Stimulated activated naive CD8-positive, alpha-beta T cell treated with anti-CD3 and anti-CD28 coated beads, Interleukin-15, amount 100 ng/mL, for 72 hours (primary cell): ENCODE measurements at regions not wholly inside any gene's neighbourhood (a gene's known extent, or its start where the extent isn't known, plus 50 kb on each side); places are given as distances from the start of the nearest gene placed in this dataset.
"Not testable (repeated sequence)": the region's sequence is repeated elsewhere in the genome, so short reads cannot be mapped to it uniquely, and the experiment has no call there.

Experiments used
- ATAC-seq: fragments of 150-1000 bp; cut with Tn5 transposase; 2 replicates; pipeline ENCODE4 v1.10.0; 2021; ENCODE audit warnings: mild to moderate bottlenecking, moderate library complexity
- DNase-seq, 2 donors: peaks; one replicate each; pipeline ENCODE4 v3.0.0; 2021 to 2022
- H3K27ac Mint-ChIP-seq, 2 donors: one replicate each; pipeline ENCODE4 v1.8.0; 2022; ENCODE audit warnings: mild to moderate bottlenecking in 2 of 2, mixed read lengths in 2 of 2, moderate library complexity in 2 of 2
- H3K27me3 Mint-ChIP-seq: one replicate; pipeline ENCODE4 v1.8.0; 2022; ENCODE audit warnings: mixed read lengths
- H3K4me1 Mint-ChIP-seq: one replicate; pipeline ENCODE4 v1.8.0; 2022; ENCODE audit warnings: mild to moderate bottlenecking, mixed read lengths
- H3K4me3 Mint-ChIP-seq, 2 donors: one replicate each; pipeline ENCODE4 v1.8.0; 2022; ENCODE audit warnings: mild to moderate bottlenecking in 2 of 2, mixed read lengths in 2 of 2, moderate library complexity in 1 of 2
- H3K9me3 Mint-ChIP-seq, 2 donors: one replicate each; pipeline ENCODE4 v1.8.0; 2022; ENCODE audit warnings: mixed read lengths in 2 of 2

- no peaks in the 10 kb centered on the region for H3K27me3 Mint-ChIP-seq
Measured at GRCh38 chr3:163753033-163753432, 1325.3 kb downstream of the SI start.

GRCh38 chr3:163745204-163745603 is 1333.1 kb downstream of the SI start:
- no peak overlapping the region for H3K27ac Mint-ChIP-seq
- no peaks in the 10 kb centered on the region for H3K27me3 Mint-ChIP-seq

More at GRCh38 chr3:163753033-163753432, 1325.3 kb downstream of the SI start:
- Mint-ChIP-seq H3K4me3 (no peak overlapping the region), H3K4me1 (no peaks in the 10 kb centered on the region), H3K9me3 (peaks cover 16 to 25% of the 10 kb centered on the region in 2 donors), H3K27ac (no peak overlapping the region)
- DNase-seq = no peak
- no peak for ATAC-seq

GRCh38 chr3:163735394-163735793 is 1342.9 kb downstream of the SI start:
- H3K9me3 Mint-ChIP-seq = peaks cover 9 to 10% of the 10 kb centered on the region in 2 donors
- H3K27me3 Mint-ChIP-seq = no peaks in the 10 kb centered on the region
- H3K4me3 Mint-ChIP-seq = no peak overlapping the region
- no peaks in the 10 kb centered on the region for H3K4me1 Mint-ChIP-seq
- no peak for DNase-seq
- ATAC-seq = no peak
- H3K27ac Mint-ChIP-seq = no peak overlapping the region

More at GRCh38 chr3:163745204-163745603, 1333.1 kb downstream of the SI start:
- no peak for ATAC-seq
- peaks cover 9 to 29% of the 10 kb centered on the region in 2 donors for H3K9me3 Mint-ChIP-seq
- H3K4me3 Mint-ChIP-seq = no peak overlapping the region
- DNase-seq = no peak
- no peaks in the 10 kb centered on the region for H3K4me1 Mint-ChIP-seq

- DNase-seq = no peak
- no peak for ATAC-seq
- no peak overlapping the region for H3K27ac Mint-ChIP-seq
- no peak overlapping the region for H3K4me3 Mint-ChIP-seq
- H3K27me3 Mint-ChIP-seq = no peaks in the 10 kb centered on the region
- no peaks in the 10 kb centered on the region for H3K4me1 Mint-ChIP-seq
- peaks cover 0 to 3% of the 10 kb centered on the region in 2 donors for H3K9me3 Mint-ChIP-seq
Measured at GRCh38 chr3:163730684-163731083, 1347.6 kb downstream of the SI start.

- no peak overlapping the region for H3K4me3 Mint-ChIP-seq
- no peaks in the 10 kb centered on the region for H3K4me1 Mint-ChIP-seq
- no peak overlapping the region for H3K27ac Mint-ChIP-seq
- ATAC-seq (no peak), DNase-seq (no peak)
- H3K27me3 Mint-ChIP-seq = no peaks in the 10 kb centered on the region
- peaks cover 0 to 5% of the 10 kb centered on the region in 2 donors for H3K9me3 Mint-ChIP-seq
Measured at GRCh38 chr3:163726125-163726524, 1352.2 kb downstream of the SI start.

GRCh38 chr3:163722405-163722804 is 1355.9 kb downstream of the SI start:
- Mint-ChIP-seq H3K4me3 (no peak overlapping the region), H3K4me1 (no peaks in the 10 kb centered on the region), H3K27ac (no peak overlapping the region), H3K9me3 (peaks cover 8 to 9% of the 10 kb centered on the region in 2 donors), H3K27me3 (no peaks in the 10 kb centered on the region)
- ATAC-seq (no peak), DNase-seq (no peak)

- no peak for DNase-seq
- Mint-ChIP-seq H3K4me1 (no peaks in the 10 kb centered on the region), H3K4me3 (no peak overlapping the region), H3K27me3 (no peaks in the 10 kb centered on the region), H3K27ac (no peak overlapping the region), H3K9me3 (peaks cover 8 to 13% of the 10 kb centered on the region in 2 donors)
- no peak for ATAC-seq
Measured at GRCh38 chr3:163721596-163721995, 1356.7 kb downstream of the SI start.

- Mint-ChIP-seq H3K27ac (no peak overlapping the region), H3K4me3 (no peak overlapping the region), H3K9me3 (peaks cover 8 to 13% of the 10 kb centered on the region in 2 donors), H3K4me1 (no peaks in the 10 kb centered on the region), H3K27me3 (no peaks in the 10 kb centered on the region)
- DNase-seq (no peak), ATAC-seq (no peak)
Measured at GRCh38 chr3:163717377-163717776, 1360.9 kb downstream of the SI start.

GRCh38 chr3:163708428-163708827 is 1369.9 kb downstream of the SI start:
- Mint-ChIP-seq H3K27me3 (no peaks in the 10 kb centered on the region), H3K27ac (no peak overlapping the region), H3K4me1 (no peaks in the 10 kb centered on the region), H3K9me3 (peaks cover 8 to 13% of the 10 kb centered on the region in 2 donors), H3K4me3 (no peak overlapping the region)
- DNase-seq (no peak), ATAC-seq (no peak)

- DNase-seq (no peak), ATAC-seq (no peak)
- Mint-ChIP-seq H3K4me1 (no peaks in the 10 kb centered on the region), H3K27ac (no peak overlapping the region), H3K9me3 (peaks cover 8 to 13% of the 10 kb centered on the region in 2 donors), H3K4me3 (no peak overlapping the region), H3K27me3 (no peaks in the 10 kb centered on the region)
Measured at GRCh38 chr3:163707659-163708058, 1370.6 kb downstream of the SI start.

- peaks cover 13 to 20% of the 10 kb centered on the region in 2 donors for H3K9me3 Mint-ChIP-seq
- not testable (repeated sequence) for H3K4me3 Mint-ChIP-seq, H3K27ac Mint-ChIP-seq, DNase-seq, H3K4me1 Mint-ChIP-seq, ATAC-seq, H3K27me3 Mint-ChIP-seq
Measured at GRCh38 chr3:163698221-163698620, 1380.1 kb downstream of the SI start.

- no peak overlapping the region for H3K27ac Mint-ChIP-seq
- no peaks in the 10 kb centered on the region for H3K4me1 Mint-ChIP-seq
- DNase-seq (no peak), ATAC-seq (no peak)
- peaks cover 0 to 32% of the 10 kb centered on the region in 2 donors for H3K9me3 Mint-ChIP-seq
- no peaks in the 10 kb centered on the region for H3K27me3 Mint-ChIP-seq
- no peak overlapping the region for H3K4me3 Mint-ChIP-seq
Measured at GRCh38 chr3:163692494-163692893, 1385.8 kb downstream of the SI start.

- H3K9me3 Mint-ChIP-seq = peaks cover 0 to 14% of the 10 kb centered on the region in 2 donors
- DNase-seq = no peak
- ATAC-seq = no peak
- H3K27ac Mint-ChIP-seq = no peak overlapping the region
- no peak overlapping the region for H3K4me3 Mint-ChIP-seq
- H3K4me1 Mint-ChIP-seq = no peaks in the 10 kb centered on the region
- no peaks in the 10 kb centered on the region for H3K27me3 Mint-ChIP-seq
Measured at GRCh38 chr3:163684651-163685050, 1393.6 kb downstream of the SI start.

- Mint-ChIP-seq H3K27me3 (no peaks in the 10 kb centered on the region), H3K27ac (peak overlapping the region in 1 of 2 donors; percentile 46), H3K9me3 (peaks cover 17 to 19% of the 10 kb centered on the region in 2 donors)
Measured at GRCh38 chr3:163672954-163673353, 1405.3 kb downstream of the SI start.

GRCh38 chr3:163671201-163671600 is 1407.1 kb downstream of the SI start:
- Mint-ChIP-seq H3K4me3 (no peak overlapping the region), H3K4me1 (no peaks in the 10 kb centered on the region), H3K27ac (peak overlapping the region in 1 of 2 donors; percentile 46), H3K27me3 (no peaks in the 10 kb centered on the region), H3K9me3 (peaks cover 20% of the 10 kb centered on the region in 2 donors)
- no peak for DNase-seq
- ATAC-seq = no peak

More at GRCh38 chr3:163672954-163673353, 1405.3 kb downstream of the SI start:
- ATAC-seq = no peak
- DNase-seq = no peak
- no peak overlapping the region for H3K4me3 Mint-ChIP-seq
- H3K4me1 Mint-ChIP-seq = no peaks in the 10 kb centered on the region

GRCh38 chr3:163664466-163664865 is 1413.8 kb downstream of the SI start:
- H3K27ac Mint-ChIP-seq = no peak overlapping the region
- H3K4me3 Mint-ChIP-seq = no peak overlapping the region
- no peak for DNase-seq
- H3K27me3 Mint-ChIP-seq = no peaks in the 10 kb centered on the region
- ATAC-seq = no peak
- peaks cover 13 to 21% of the 10 kb centered on the region in 2 donors for H3K9me3 Mint-ChIP-seq
- no peaks in the 10 kb centered on the region for H3K4me1 Mint-ChIP-seq

GRCh38 chr3:163657088-163657487 is 1421.2 kb downstream of the SI start:
- no peaks in the 10 kb centered on the region for H3K4me1 Mint-ChIP-seq
- no peak for ATAC-seq
- no peaks in the 10 kb centered on the region for H3K27me3 Mint-ChIP-seq
- H3K4me3 Mint-ChIP-seq = no peak overlapping the region
- peaks cover 0 to 5% of the 10 kb centered on the region in 2 donors for H3K9me3 Mint-ChIP-seq
- no peak for DNase-seq
- no peak overlapping the region for H3K27ac Mint-ChIP-seq
